Hematopoietic multipotent progenitor cell treated with erythropoietin and hydrocortisone succinate and interleukin-3 and kit ligand, for 17 days (in vitro differentiated cells): ENCODE measurements at regions not wholly inside any gene's neighbourhood (a gene's known extent, or its start where the extent isn't known, plus 50 kb on each side); places are given as distances from the start of the nearest gene placed in this dataset.

Experiments
- DNase-seq: peaks from one replicate; pipeline ENCODE4 v3.0.0-alpha.2; 2015; ENCODE audit warnings: low spot score

DNA sequence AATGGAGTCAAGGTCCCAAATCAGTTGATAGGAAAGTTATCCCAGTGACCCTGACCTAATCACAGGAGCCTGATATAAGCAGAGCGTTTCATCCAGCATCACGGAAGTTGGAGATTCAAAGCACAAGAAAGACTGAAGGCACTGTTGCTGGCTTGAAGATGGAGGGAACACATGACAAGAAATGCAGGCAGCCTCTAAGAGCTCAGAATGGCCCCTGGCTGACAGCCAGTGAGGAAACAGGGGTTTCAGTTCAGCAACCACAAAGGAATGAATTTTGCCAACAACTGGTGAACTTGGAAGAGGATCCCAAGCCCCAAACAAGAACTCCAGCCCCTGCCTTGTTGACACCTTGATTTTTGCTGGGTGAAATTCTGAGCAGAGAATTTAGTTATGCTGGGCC, 778.5 kb downstream of the MAFB start:
- DNase-seq, result no peak

DNA sequence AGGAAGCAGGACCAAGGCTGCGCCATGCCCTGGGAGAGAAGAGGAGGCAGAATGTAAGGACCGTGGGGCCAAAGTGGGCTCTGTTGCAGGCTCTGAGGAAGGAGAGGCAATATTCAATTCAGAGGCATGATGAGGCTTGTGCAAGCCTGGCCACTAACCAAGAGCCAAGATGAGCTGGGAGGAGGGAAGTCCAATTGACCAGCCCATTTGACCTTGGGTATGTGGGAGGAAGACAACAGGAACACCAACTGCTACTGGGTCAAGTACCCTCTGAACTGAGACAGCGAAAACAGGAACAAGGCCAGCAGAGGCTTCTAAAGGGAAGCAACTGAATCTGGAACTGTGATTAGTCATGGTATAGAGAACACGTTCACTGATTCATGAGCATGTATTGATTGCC, 779.6 kb downstream of the MAFB start:
- DNase-seq, result no peak

DNA sequence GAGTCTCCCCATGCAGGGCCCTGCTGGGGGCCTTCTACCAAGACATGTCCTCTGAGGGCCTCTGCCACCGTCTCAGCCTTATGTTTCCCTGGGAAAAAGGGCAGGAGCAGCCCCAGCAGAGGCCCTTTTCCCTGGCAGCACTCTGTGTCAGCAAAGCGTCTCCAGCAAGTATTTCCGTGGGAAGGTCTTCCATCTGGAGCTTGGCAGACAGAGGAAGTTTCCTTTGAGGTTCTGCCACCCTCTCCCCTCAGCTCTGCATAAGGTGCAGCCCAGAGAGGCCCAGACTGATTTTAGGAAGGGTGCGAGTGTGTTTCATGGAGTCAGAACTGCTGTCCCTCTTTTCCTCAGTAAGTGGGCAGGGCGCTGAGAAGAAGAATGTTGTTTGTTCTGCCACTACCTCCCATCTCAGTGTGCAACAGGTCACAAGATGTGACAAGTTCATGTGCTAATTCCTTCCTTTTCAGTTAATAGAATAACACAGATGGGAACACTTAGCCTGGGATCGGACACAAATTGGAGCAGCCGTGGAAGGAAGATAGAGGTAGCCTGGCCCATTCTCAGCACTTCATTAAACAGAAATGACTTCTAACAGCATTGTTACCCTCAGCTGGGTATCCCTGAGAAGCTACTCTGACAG, 784.4 kb downstream of the MAFB start:
- DNase-seq, result no peak

DNA sequence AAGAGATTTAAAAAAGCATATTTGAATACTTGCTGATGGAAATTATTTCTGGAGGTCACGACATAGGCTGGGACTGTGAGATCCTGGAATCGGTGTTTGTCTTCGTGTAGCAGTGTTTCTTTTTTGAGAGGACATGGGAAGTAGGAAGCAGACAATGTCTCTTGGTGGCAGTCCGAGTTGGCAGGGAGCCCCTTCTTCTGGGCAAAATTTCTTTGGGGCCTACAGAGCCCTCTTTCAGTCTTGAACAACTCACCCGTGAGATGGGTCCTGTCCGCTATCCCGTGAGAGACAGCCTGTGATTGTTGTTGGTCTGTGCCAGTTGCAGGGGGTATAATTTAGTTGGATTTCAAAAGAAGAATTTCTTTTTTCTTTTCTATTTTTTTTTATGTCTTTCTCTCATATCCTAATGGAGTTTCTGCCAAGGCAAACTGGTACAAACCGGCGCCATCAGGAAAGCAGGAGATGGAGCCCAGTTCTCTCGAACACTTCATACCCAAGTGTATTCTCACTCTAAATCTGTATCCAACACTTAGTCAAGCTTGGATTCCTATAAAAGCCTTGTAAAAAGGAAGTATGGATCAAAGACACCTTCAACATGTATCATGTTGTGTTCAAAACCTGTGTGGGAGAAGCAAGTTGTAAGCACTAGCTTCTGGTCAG, 785.1 kb downstream of the MAFB start:
- no peak for DNase-seq

DNA sequence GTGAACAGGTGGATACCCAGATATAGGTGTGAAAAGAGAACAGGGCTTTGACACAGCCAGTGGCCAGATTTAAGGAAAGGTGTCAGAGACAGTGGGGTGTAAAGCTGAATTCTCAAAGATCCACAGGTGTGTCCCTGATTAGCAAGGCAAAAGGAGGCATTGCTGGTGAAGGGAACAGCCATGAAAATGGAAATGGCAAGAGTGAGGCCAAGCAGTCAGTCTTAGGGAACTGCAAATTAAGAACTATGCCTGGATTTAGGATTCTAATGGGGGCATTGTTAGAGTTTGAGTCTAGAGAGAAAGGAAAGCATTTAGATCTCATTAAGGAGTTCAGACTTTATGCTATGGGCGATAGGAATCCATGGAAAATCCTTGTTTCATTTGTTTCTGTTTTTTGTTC, 789.2 kb downstream of the MAFB start:
- no peak for DNase-seq

DNA sequence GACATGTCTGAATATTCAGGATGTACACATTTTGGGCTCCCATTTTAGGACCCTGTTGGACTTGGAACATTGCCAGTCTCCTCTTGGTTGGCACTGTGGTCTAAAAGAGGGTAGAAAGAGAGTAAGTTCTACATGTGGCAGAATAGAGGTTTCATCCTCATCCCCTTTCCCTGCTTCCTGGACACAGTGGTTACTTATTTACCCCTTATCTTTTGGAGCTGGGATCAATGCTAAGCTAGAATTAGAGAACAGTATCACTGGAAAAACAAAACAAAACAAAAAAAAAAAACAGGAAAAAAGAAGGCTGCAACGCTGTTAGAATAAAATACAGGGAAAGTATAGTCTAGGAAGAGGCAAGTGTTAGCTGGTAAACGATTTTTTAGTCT, 790.6 kb downstream of the MAFB start:
- DNase-seq, result no peak

DNA sequence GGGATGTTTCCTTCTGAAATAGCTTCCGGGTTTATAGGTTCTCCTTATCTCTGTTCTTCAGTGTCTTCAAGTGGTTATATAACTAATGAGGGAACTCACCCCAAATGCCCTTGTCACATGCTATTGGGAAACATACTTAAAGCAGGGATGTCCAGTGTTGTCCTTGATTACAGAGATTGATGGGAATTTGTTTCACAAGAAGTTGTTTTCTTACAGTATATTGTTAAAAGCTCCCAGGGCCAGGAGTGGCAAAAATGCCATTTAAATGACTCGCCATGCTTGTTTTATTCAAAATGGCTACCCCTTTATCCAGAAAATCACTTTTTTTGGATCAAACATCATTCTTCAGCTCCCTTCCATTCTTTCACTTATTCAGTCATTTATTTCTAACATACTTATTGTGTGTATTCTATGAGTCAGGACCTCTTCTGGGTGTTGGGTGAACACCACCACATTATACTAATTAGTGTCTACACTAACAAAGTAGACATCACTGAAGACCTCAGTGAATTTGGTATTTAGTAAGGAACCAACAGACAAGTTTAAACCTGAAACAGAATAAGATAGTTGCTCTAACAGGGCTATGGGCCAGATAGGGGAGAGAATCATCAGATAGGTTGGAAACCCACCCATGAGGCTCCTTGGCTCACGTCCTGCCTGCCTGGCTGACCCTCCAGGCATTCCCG, 791.1 kb downstream of the MAFB start:
- DNase-seq, result no peak

DNA sequence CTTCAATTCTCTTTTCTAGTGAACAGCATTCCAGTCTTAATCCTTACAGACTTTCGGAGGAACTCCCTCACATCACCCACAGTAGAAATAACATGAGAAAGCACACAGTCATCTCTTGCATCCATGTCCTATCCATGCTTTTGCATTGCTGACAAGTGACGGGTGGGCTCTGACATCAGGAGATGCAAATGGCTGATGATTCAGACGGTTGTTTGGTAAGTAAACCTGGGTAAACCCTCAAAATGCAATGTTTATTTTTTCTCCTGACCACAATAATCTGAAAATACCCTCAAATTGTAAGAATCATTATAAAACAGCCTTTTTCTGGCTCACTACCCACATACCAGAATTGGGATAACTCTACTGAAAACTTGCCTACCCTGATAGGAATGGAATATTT, 792.0 kb downstream of the MAFB start:
- DNase-seq, result no peak

DNA sequence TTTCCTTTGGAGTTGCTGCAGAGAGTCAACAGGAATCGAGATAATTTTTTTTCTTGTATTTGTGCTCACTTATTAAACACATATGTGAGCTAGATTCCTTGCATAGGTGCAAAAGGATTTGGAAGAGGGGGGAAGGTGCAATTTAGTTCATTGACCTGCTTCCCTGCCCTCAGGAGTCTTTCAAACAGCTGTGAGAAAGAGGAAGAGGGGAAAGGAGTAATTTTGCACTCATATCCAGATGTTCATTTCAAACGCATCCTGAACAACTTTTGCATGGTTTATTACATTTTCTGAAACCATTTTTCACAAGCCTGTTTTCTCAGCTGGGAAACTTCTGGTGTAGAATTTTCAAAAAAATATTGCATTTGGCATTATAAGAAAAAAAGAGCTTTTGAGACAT, 795.0 kb downstream of the MAFB start:
- no peak for DNase-seq

DNA sequence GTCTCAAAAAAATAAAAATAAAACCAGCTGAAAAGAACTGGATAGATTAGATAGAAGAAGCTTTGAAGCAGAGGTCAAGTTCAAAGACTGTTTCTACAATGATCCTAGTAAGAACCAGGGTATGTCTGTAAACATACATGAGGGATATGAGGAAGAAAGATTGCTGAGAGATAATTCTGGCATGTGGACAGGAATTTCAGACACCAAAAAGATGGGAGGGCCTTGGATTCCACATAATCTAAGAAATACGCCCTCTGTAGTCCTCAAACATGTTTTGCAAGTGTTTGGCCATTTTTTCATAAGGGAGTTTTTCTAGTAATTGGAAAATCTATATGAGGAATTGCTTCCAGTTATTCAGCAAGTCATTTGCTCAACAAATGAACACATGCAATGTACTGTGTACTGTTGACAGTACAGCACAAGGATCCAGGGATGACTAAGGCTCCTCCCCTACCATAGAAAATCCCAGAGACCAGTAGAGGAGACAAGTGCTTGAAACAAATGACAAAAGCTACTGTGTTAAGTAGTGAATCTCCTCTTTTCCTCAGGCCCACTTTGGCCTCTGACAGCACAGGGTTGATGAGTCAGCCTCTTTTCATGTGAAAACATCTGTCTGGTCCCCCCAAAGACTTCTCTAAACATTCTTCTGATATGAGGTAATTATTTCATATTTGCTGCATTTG, 795.9 kb downstream of the MAFB start:
- no peak for DNase-seq

DNA sequence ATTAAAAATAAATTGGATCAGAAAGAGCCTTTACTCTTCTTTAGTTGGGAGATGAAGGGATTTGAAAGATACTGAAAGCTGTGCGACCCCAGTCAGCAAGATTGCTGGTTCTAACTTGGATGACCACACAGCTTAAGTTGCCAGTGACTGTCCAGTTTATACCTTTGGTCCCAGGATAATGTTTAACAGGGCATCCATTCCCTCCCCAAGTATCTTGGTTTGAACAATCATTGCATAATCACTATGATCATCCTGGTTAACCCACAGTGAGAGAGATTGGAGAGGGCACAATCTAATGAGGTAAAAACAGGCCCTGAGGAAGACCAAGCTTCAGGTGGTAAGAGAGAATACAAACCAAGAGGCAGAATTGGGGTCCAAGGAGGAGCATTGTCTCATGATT, 798.3 kb downstream of the MAFB start:
- DNase-seq, result no peak

DNA sequence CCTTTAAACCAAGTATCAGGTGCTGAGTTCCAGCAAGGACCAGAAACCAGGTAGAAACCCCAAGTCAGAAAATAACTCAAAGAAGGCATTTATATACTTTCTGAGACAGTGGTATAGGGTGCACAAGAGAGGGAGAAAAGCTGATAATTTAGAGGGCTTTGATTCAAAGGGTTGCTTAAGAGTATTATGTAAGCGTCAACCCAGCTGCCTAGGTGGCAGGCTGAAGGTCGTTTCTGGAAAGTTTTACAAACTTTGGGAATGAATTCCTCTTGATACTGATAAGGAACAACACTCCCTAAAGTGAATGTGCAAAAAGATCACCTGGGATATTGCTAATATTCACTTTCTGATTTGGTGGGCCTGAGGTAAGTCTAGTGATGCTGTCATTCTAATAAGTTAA, 800.7 kb downstream of the MAFB start:
- no peak for DNase-seq

DNA sequence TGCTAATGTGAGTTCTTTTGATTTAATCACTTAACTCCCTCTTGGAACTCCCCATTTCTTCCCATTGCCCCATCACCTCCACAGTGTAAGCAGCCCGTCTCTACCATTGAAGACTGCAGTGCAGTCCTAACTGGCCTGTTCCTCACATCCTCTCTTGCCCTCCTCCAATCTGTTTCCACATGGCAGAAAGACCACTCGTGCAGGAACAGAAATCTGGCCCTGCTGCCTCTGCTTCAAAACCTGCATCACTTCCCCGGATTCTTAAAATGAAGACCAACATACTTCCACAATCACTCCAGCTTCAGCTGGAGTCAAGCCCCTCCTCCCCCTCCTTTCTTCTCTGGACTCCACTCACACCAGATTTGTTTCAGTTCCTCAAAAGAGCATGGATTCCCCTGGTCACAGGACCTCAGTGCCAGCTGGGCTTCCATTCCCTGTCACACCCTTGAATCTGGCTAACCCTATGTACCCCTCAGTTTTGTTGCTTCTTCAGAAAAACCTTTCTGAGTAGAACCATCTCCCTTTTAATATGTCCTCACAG, 802.3 kb downstream of the MAFB start:
- no peak for DNase-seq

DNA sequence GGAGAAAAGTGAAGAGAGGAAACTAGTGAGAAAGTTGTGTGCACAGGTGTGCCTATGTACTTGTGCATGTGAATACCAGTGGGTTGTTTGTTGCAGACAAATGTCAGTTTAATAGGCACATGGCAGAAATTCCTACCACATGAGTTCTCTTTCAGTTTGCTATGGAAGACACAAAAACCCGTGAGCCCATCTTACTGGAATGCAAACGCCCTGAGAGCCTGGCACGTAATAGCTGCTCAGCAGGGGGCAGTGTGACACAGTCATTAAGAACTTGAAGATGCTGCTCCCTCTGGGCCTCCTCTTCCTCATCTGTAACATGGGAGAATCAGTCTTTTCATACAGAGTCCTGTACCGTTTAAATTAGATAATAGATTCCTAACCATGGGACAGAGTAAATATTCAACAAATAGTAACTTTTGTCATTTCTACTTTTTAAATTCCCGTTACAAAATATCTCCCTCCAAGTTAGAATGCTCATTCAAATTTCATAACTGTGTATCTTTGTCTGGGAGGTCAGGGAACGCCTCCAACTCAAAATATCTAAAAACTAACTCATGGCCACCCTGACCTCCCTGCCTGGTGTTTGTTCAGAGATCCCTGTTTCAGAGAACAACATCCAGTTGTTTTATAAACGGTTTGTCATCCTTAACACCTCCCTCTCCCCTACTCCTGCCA, 802.9 kb downstream of the MAFB start:
- DNase-seq, result no peak

DNA sequence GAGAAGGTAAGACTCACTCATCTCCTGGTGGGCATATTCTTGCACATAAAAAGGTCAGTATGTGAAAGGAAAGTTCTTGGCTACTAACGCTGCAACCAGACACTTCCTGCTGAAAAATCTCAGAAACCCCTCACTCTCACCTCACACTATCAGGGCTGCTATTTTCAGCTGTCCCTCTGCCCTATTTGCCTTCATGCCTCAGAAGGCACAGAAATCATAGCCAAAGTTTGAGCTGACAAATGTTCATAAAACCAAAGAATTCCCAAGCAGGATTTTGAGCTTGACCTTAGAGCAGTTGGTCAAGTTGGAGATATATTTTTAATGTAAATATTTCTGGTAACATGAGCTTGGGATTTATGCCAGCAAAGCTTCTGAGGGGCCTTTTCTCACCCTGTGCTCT, 806.2 kb downstream of the MAFB start:
- DNase-seq, result no peak

DNA sequence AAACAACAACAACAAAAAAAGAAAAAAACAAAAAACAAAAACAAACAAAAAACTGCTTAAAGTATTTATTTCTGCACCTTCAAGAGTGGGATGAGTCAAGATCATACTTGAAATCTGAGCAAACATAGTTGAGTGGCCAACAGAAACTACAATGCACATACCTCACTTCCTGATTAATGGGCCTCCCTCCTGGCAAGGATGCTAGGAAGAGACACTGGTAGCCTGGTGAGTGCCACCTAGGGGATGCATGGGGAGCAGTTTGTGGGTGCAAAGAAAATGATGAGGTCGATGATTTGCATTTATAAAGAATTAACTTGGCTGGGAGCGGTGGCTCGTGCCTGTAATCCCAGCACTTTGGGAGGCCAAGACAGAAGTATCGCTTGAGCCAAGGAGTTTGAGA, 808.1 kb downstream of the MAFB start:
- no peak for DNase-seq

DNA sequence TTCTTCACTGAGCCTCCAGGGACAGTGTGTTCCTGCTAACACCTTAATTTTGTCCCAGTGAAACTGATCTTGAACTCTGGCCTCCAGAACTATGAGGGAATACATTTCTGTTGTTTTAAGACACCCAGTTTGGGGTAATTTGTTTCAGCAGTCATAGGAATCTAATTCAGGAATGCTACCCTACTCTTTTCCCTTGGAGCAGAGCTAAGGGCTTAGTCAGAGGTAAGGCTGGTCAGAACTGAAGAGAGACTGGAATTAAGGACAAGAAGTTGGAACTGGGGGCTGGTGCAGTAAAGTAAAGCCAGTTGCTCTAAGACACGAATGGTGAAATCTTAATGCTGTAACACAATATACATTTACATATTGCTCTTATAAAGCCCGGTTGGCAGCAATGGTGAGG, 809.7 kb downstream of the MAFB start:
- DNase-seq, result no peak

DNA sequence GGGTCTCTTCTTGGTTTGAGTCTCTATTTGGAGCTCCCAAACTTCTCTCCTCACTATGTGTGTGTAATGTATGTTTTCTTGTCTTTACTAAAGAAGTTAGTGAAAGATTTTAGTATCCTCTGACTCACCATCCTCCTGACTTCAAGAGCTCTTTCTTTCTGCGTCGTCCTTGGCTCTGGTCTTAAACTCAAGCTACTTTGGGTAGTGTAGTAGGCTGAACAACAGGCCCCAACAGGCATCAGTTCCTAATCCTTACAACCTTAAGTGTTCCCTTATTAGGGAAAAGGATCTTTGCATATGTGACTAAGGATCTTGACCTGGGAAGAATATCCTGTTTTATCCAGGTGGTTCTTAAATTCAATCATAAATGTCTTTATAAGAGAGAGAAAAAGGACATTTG, 810.2 kb downstream of the MAFB start:
- DNase-seq, result no peak

DNA sequence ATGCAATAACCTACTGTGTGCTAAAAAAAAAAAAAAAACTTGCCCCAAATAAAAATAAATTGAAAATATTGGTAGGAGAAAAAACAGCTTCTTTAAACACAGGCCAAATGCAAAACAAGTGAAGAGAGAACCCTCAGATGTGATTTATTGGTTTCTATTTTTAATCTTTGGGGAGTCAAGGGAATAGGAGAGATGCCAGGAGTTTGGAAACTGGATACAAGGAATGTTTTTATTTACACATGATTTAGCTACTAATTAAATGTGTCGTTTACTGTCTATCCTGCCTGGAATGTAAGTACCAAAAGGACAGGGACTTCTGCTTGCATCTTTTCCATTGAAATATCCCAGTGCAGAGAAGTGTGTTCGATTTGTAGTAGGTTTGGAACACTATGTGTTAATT, 810.7 kb downstream of the MAFB start:
- no peak for DNase-seq

DNA sequence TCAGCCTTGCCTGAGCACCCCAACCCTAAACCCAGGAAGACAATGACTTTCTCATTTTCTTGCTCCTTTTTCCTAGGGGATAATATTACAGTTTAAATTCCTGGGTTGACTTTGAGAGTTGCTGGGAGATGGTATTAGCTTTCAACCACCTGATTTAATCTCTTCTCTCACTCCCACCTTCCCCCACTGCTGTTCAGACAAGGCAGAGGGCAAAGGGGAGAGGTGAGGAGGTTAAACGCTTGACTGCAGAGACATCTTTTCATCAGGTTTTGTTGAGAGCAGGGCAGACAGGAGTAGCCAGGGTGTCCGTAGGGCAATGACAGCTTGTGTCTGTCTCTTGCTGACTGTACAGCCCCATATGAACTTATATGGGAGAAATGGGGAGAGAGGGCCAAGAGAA, 811.2 kb downstream of the MAFB start:
- DNase-seq, result no peak

DNA sequence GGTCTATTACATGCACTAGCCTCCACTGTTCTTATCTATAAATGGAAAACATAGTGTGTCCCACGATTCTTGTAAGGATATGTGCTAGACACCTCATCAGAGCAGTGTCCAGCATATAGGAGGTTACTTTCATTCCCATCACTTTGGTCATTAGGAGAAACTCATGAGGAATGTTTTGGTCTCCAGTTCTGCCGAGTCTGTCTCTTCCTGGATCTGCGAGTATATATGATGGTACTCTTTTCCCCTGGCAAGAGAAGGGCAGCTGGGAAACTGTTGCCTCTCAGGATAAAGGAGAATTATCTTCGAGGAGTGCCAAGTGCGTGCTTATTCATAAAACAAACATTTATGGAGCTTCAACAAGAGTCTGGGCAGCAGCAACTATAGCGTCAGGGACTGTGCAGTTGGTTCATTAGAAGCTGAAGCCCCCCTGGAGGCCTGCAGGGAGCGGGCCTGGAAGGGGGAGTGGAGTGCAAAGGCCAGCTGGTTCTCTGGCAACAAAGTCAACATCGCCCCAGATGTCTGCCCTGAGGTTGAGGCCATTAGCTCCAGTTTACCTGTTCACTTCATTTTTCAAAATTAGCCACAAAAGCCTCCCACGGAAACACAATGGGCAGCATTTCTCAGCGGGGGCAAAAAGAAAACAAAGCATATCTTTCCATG, 811.9 kb downstream of the MAFB start:
- DNase-seq, result no peak
